GM04504 (cell line): ENCODE measurements at regions not wholly inside any gene's neighbourhood (a gene's known extent, or its start where the extent isn't known, plus 50 kb on each side); places are given as distances from the start of the nearest gene placed in this dataset.

Source experiments
- DNase-seq: peaks from one replicate; pipeline ENCODE4 v3.0.0-alpha.2; 2012; ENCODE audit warnings: low read depth

- no peak for DNase-seq
Measured at GRCh38 chr4:145427991-145428390, 53.7 kb upstream of the SMAD1 start.

- DNase-seq, result no peak
Measured at GRCh38 chr4:145427221-145427620, 54.4 kb upstream of the SMAD1 start.

GRCh38 chr4:145423017-145423708, 58.5 kb upstream of the SMAD1 start:
- no peak for DNase-seq

GRCh38 chr4:145420595-145421214, 60.9 kb upstream of the SMAD1 start:
- no peak for DNase-seq

- DNase-seq, result no peak
Measured at GRCh38 chr4:145418739-145419138, 62.9 kb upstream of the SMAD1 start.

GRCh38 chr4:145417348-145418130, 64.1 kb upstream of the SMAD1 start:
- no peak for DNase-seq

- no peak for DNase-seq
Measured at GRCh38 chr4:145414841-145415240, 66.8 kb upstream of the SMAD1 start.

- DNase-seq, result no peak
Measured at GRCh38 chr4:145414226-145414625, 67.4 kb upstream of the SMAD1 start.

- DNase-seq, result no peak
Measured at GRCh38 chr4:145406970-145407369, 74.7 kb upstream of the SMAD1 start.

- no peak for DNase-seq
Measured at GRCh38 chr4:145404761-145405160, 76.9 kb upstream of the SMAD1 start.

GRCh38 chr4:145396581-145396980, 85.1 kb upstream of the SMAD1 start:
- no peak for DNase-seq

- DNase-seq, result no peak
Measured at GRCh38 chr4:145390571-145390970, 91.1 kb upstream of the SMAD1 start.

GRCh38 chr4:145389550-145389949, 92.1 kb upstream of the SMAD1 start:
- DNase-seq, result no peak

- DNase-seq, result no peak
Measured at GRCh38 chr4:145388043-145388442, 93.6 kb upstream of the SMAD1 start.

- DNase-seq, result no peak
Measured at GRCh38 chr4:145387079-145387478, 94.6 kb upstream of the SMAD1 start.

- DNase-seq, result no peak
Measured at GRCh38 chr4:145381163-145381562, 100.5 kb upstream of the SMAD1 start.

GRCh38 chr4:145380123-145380522, 101.5 kb upstream of the SMAD1 start:
- no peak for DNase-seq

GRCh38 chr4:145375416-145375815, 106.2 kb upstream of the SMAD1 start:
- no peak for DNase-seq

GRCh38 chr4:145352438-145353145, 129.1 kb upstream of the SMAD1 start:
- DNase-seq, result no peak

- no peak for DNase-seq
Measured at GRCh38 chr4:145351922-145352321, 129.7 kb upstream of the SMAD1 start.

GRCh38 chr4:145351162-145351561, 130.5 kb upstream of the SMAD1 start:
- DNase-seq, result no peak

GRCh38 chr4:145348291-145348690, 133.4 kb upstream of the SMAD1 start:
- no peak for DNase-seq

- DNase-seq, result no peak
Measured at GRCh38 chr4:145347684-145348083, 134.0 kb upstream of the SMAD1 start.
